WTC11 (cell line): ENCODE measurements at regions not wholly inside any gene's neighbourhood (a gene's known extent, or its start where the extent isn't known, plus 50 kb on each side); places are given as distances from the start of the nearest gene placed in this dataset.

Experiments
- ATAC-seq: fragments of 200-7000 bp; cut with Tn5 transposase; 2 replicates; pipeline ENCODE4 v1.10.0; 2021; ENCODE audit warnings: mild to moderate bottlenecking, moderate library complexity
- CTCF ChIA-PET: fragments of 300-600 bp; sonication (Branson Sonifier 250); formaldehyde crosslinking; loops from one replicate; lab custom pipeline; 2021; ENCODE audit warnings: antibody characterized with exemption; lab: Charles Lee
- POLR2A ChIA-PET: fragments of 350-600 bp; sonication (Branson Sonifier 250); formaldehyde crosslinking; loops from one replicate; lab custom pipeline; 2021; ENCODE audit warnings: antibody characterized with exemption; lab: Charles Lee
- DNase-seq: peaks from one replicate; pipeline ENCODE4 v3.0.0; 2021; ENCODE audit warnings: low spot score
- H3K27ac Mint-ChIP-seq: 2 replicates; pipeline ENCODE4 v1.8.0; 2021; ENCODE audit warnings: mixed read lengths
- H3K27me3 Mint-ChIP-seq: 2 replicates; pipeline ENCODE4 v1.8.0; 2021; ENCODE audit warnings: low read depth, mild to moderate bottlenecking, moderate library complexity, mixed read lengths
- H3K36me3 Mint-ChIP-seq: 2 replicates; pipeline ENCODE4 v1.8.0; 2021; ENCODE audit warnings: mixed read lengths
- H3K4me1 Mint-ChIP-seq: 2 replicates; pipeline ENCODE4 v1.8.0; 2022; ENCODE audit warnings: mixed read lengths
- H3K4me3 Mint-ChIP-seq: 2 replicates; pipeline ENCODE4 v1.8.0; 2021; ENCODE audit warnings: mild to moderate bottlenecking, moderate library complexity, mixed read lengths
- H3K9me3 Mint-ChIP-seq: 2 replicates; pipeline ENCODE4 v1.8.0; 2021; ENCODE audit warnings: mixed read lengths
- AR ChIP-seq: fragments of 250-450 bp; sonication (Bioruptor Pico); IDR thresholded peaks from 2 replicates; pipeline ENCODE4 v1.9.0; 2021; ENCODE audit warnings: mild to moderate bottlenecking
- ESRRA ChIP-seq: sonication (generic); formaldehyde crosslinking; IDR thresholded peaks from 2 replicates; pipeline ENCODE4 v1.8.1; 2022; ENCODE audit warnings: mild to moderate bottlenecking, missing genetic modification reagents, borderline replicate concordance
- FOXP1 ChIP-seq: sonication (generic); formaldehyde crosslinking; IDR thresholded peaks from 2 replicates; pipeline ENCODE4 v1.8.0; 2022; ENCODE audit warnings: missing genetic modification reagents, mild to moderate bottlenecking, moderate library complexity, borderline replicate concordance
- GABPB1 ChIP-seq: sonication (generic); formaldehyde crosslinking; IDR thresholded peaks from 2 replicates; pipeline ENCODE4 v1.8.1; 2023; ENCODE audit warnings: mild to moderate bottlenecking, missing genetic modification reagents
- GTF2I ChIP-seq: fragments of 250-450 bp; sonication (Bioruptor Pico); conservative IDR thresholded peaks from 2 replicates; pipeline ENCODE4 v1.4.0; 2021; ENCODE audit warnings: mild to moderate bottlenecking
- JUN ChIP-seq: sonication (generic); formaldehyde crosslinking; IDR thresholded peaks from 2 replicates; pipeline ENCODE4 v1.8.0; 2023; ENCODE audit warnings: mild to moderate bottlenecking, missing genetic modification reagents
- OVOL2 ChIP-seq: fragments of 250-450 bp; sonication (Bioruptor Pico); IDR thresholded peaks from 2 replicates; pipeline ENCODE4 v1.9.0; 2021; ENCODE audit warnings: mild to moderate bottlenecking, borderline replicate concordance
- PRDM15 ChIP-seq: sonication (generic); formaldehyde crosslinking; IDR thresholded peaks from 2 replicates; pipeline ENCODE4 v1.8.0; 2022; ENCODE audit warnings: missing genetic modification reagents
- PRRX2 ChIP-seq: fragments of 250-450 bp; sonication (Bioruptor Pico); IDR thresholded peaks from 2 replicates; pipeline ENCODE4 v1.8.0; 2021; ENCODE audit warnings: mild to moderate bottlenecking
- SMAD4 ChIP-seq: sonication (generic); formaldehyde crosslinking; IDR thresholded peaks from 2 replicates; pipeline ENCODE4 v1.8.0; 2022; ENCODE audit warnings: mild to moderate bottlenecking, missing genetic modification reagents
- SOX15 ChIP-seq: fragments of 250-450 bp; sonication (Bioruptor Pico); IDR thresholded peaks from 2 replicates; pipeline ENCODE4 v1.9.0; 2021; ENCODE audit warnings: mild to moderate bottlenecking
- SP1 ChIP-seq: sonication (generic); formaldehyde crosslinking; conservative IDR thresholded peaks from 2 replicates; pipeline ENCODE4 v1.8.1; 2022; ENCODE audit warnings: missing genetic modification reagents
- TCF7 ChIP-seq: sonication (generic); formaldehyde crosslinking; IDR thresholded peaks from 2 replicates; pipeline ENCODE4 v1.8.0; 2022; ENCODE audit warnings: mild to moderate bottlenecking, low read depth, missing genetic modification reagents, moderate library complexity
- TEAD1 ChIP-seq: sonication (generic); formaldehyde crosslinking; IDR thresholded peaks from 2 replicates; pipeline ENCODE4 v1.8.0; 2022; ENCODE audit warnings: mild to moderate bottlenecking, missing genetic modification reagents
- ZNF121 ChIP-seq: sonication (generic); formaldehyde crosslinking; IDR thresholded peaks from 2 replicates; pipeline ENCODE4 v1.8.0; 2023; ENCODE audit warnings: missing genetic modification reagents
- ZNF416 ChIP-seq: fragments of 250-450 bp; sonication (Bioruptor Pico); IDR thresholded peaks from 2 replicates; pipeline ENCODE4 v1.9.0; 2021; ENCODE audit warnings: mild to moderate bottlenecking, inconsistent platforms
- TF ChIP-seq, protein P1 (sequence below): sonication (generic); formaldehyde crosslinking; IDR thresholded peaks from 2 replicates; pipeline ENCODE4 v1.8.1; 2023; ENCODE audit warnings: mild to moderate bottlenecking, missing genetic modification reagents, moderate library complexity
- TF ChIP-seq, protein P2 (sequence below): sonication (generic); formaldehyde crosslinking; IDR thresholded peaks from 2 replicates; pipeline ENCODE4 v1.8.1; 2022; ENCODE audit warnings: mild to moderate bottlenecking, missing genetic modification reagents, moderate library complexity, borderline replicate concordance
- TF ChIP-seq, protein P3 (sequence below): sonication (generic); formaldehyde crosslinking; conservative IDR thresholded peaks from 2 replicates; pipeline ENCODE4 v1.8.1; 2023; ENCODE audit warnings: mild to moderate bottlenecking, low read depth, missing genetic modification reagents, moderate library complexity
- TF ChIP-seq, protein P4 (sequence below): sonication (generic); formaldehyde crosslinking; IDR thresholded peaks from 2 replicates; pipeline ENCODE4 v1.8.1; 2023; ENCODE audit warnings: mild to moderate bottlenecking, missing genetic modification reagents, moderate library complexity

GRCh38 chr4:112973750-112974251, 75.7 kb upstream of the ANK2 start:
- H3K4me1 Mint-ChIP-seq, result peaks cover 18% of the 10 kb centered on the region
- no peak overlapping the region for H3K27ac Mint-ChIP-seq
- DNase-seq (no peak), ATAC-seq (no peak)
- ChIA-PET POLR2A (no interaction called here), CTCF (interaction anchor here (1.3 kb wide), 1 partner anchor 11 kb away, joined by 3 read pairs; no protein-coding TSS in a partner anchor)
- H3K4me3 Mint-ChIP-seq, result no peak overlapping the region
- peaks cover 7% of the 10 kb centered on the region for H3K36me3 Mint-ChIP-seq
- H3K27me3 Mint-ChIP-seq, result no peaks in the 10 kb centered on the region
- TF ChIP-seq, protein P1, sequence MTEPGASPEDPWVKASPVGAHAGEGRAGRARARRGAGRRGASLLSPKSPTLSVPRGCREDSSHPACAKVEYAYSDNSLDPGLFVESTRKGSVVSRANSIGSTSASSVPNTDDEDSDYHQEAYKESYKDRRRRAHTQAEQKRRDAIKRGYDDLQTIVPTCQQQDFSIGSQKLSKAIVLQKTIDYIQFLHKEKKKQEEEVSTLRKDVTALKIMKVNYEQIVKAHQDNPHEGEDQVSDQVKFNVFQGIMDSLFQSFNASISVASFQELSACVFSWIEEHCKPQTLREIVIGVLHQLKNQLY (CRISPR knock-in tag), result no peak
- no peak for TF ChIP-seq ZNF121 (CRISPR knock-in tag)
- no peak for TF ChIP-seq TEAD1
- no peak for TF ChIP-seq JUN (CRISPR knock-in tag)
- no peak for TF ChIP-seq GABPB1
- TF ChIP-seq TCF7, result no peak
- TF ChIP-seq, protein P2, sequence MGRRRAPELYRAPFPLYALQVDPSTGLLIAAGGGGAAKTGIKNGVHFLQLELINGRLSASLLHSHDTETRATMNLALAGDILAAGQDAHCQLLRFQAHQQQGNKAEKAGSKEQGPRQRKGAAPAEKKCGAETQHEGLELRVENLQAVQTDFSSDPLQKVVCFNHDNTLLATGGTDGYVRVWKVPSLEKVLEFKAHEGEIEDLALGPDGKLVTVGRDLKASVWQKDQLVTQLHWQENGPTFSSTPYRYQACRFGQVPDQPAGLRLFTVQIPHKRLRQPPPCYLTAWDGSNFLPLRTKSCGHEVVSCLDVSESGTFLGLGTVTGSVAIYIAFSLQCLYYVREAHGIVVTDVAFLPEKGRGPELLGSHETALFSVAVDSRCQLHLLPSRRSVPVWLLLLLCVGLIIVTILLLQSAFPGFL (CRISPR knock-in tag), result no peak
- H3K9me3 Mint-ChIP-seq, result peaks cover 7% of the 10 kb centered on the region

GRCh38 chr4:112975567-112976355, 73.7 kb upstream of the ANK2 start:
- Mint-ChIP-seq H3K4me3 (no peak overlapping the region), H3K36me3 (peaks cover 12% of the 10 kb centered on the region), H3K27me3 (no peaks in the 10 kb centered on the region), H3K27ac (no peak overlapping the region), H3K9me3 (peaks cover 12% of the 10 kb centered on the region), H3K4me1 (peaks cover 18% of the 10 kb centered on the region)
- ChIA-PET CTCF (interaction anchor here (1.0 to 1.4 kb wide), 2 partner anchors 24 to 272 kb away, joined by 3 to 4 read pairs; no protein-coding TSS in a partner anchor), POLR2A (no interaction called here)
- ATAC-seq (no peak), DNase-seq (no peak)
- TF ChIP-seq, protein P1 (CRISPR knock-in tag), result no peak
- no peak for TF ChIP-seq PRRX2
- no peak for TF ChIP-seq ESRRA (CRISPR knock-in tag)
- TF ChIP-seq SOX15 (CRISPR knock-in tag), result no peak
- no peak for TF ChIP-seq ZNF416 (CRISPR knock-in tag)
- TF ChIP-seq, protein P3, sequence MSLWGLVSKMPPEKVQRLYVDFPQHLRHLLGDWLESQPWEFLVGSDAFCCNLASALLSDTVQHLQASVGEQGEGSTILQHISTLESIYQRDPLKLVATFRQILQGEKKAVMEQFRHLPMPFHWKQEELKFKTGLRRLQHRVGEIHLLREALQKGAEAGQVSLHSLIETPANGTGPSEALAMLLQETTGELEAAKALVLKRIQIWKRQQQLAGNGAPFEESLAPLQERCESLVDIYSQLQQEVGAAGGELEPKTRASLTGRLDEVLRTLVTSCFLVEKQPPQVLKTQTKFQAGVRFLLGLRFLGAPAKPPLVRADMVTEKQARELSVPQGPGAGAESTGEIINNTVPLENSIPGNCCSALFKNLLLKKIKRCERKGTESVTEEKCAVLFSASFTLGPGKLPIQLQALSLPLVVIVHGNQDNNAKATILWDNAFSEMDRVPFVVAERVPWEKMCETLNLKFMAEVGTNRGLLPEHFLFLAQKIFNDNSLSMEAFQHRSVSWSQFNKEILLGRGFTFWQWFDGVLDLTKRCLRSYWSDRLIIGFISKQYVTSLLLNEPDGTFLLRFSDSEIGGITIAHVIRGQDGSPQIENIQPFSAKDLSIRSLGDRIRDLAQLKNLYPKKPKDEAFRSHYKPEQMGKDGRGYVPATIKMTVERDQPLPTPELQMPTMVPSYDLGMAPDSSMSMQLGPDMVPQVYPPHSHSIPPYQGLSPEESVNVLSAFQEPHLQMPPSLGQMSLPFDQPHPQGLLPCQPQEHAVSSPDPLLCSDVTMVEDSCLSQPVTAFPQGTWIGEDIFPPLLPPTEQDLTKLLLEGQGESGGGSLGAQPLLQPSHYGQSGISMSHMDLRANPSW, result no peak
- no peak for TF ChIP-seq OVOL2 (CRISPR knock-in tag)
- TF ChIP-seq SMAD4 (CRISPR knock-in tag), result no peak
- TF ChIP-seq PRDM15 (CRISPR knock-in tag), result no peak
- TF ChIP-seq, protein P4, sequence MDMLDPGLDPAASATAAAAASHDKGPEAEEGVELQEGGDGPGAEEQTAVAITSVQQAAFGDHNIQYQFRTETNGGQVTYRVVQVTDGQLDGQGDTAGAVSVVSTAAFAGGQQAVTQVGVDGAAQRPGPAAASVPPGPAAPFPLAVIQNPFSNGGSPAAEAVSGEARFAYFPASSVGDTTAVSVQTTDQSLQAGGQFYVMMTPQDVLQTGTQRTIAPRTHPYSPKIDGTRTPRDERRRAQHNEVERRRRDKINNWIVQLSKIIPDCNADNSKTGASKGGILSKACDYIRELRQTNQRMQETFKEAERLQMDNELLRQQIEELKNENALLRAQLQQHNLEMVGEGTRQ (CRISPR knock-in tag), result no peak
- no peak for TF ChIP-seq FOXP1 (CRISPR knock-in tag)
- no peak for TF ChIP-seq SP1
- TF ChIP-seq GTF2I, result no peak
- TF ChIP-seq AR (CRISPR knock-in tag), result no peak
